ENCODE measurements at regions not wholly inside any gene's neighbourhood (a gene's known extent, or its start where the extent isn't known, plus 50 kb on each side); places are given as distances from the start of the nearest gene placed in this dataset.
"Not testable (repeated sequence)": the region's sequence is repeated elsewhere in the genome, so short reads cannot be mapped to it uniquely, and the experiment has no call there.

DNA sequence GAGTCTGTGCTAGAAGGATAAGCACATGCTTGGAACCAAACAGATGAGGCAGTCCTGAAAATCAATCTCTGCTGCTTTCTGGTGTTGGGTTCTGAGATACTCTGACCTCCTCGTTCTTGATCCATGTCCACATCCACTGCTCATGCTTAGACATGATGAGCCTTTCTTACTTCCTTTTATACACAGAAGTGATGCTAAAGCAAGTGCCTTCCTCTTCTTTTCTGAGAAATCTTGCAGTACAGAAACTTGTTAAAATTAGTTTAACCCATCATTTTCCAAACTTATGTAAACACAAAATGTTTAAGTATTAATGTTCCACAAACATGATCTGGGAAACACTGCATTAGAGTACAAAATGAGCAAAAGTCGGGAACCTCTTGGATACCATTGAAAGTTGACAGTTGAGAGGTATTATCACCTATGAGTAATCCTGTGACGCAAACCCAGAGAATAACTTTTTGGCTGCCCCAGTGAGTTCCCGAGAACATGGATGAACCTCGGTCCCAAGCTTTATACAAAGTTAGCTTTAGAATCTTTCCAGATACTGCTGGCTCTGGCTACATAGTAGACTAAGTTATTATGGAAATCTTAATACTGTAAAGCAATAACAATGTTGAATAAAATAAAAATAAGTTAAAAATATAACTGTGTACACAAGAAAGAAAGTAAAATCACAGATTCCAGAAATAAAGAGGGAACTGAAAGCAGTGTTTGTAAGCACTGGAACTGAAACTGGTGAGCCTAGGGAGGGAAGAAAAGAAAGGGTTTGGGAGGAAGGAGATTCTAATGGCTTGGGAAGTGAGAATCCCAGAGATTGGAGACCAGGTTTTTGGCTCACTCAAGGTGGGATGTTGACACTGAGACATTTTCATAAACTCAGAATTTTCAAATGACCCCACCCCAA, 429.3 kb upstream of the RUNX1 start:
- DNase-seq (ENCODE audit: low read depth, low spot score): no peak
- no peak overlapping the region for H3K4me3 ChIP-seq (ENCODE audit: low read length)

DNA sequence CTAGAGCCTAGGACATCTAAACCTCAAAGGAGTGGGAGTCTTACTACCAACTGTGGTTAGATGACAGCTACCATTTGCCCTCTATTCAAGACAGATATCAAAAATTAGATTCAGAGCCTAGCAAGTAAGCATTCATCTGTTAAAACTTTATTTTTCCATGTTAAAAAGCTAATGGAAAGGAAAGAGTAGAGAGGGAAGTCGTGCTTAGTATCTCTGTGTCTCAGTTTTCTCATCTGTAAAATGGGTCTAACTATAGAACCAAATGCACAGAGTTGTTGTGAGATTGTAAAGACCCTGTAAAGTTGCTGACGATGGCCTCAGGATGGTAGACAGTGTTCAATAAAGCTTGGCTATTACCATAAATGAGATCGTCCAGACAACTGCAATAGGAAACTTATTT, 428.5 kb upstream of the RUNX1 start:
- H3K4me3 ChIP-seq (ENCODE audit: low read length): no peak overlapping the region
- no peak for DNase-seq (ENCODE audit: low read depth, low spot score)

DNA sequence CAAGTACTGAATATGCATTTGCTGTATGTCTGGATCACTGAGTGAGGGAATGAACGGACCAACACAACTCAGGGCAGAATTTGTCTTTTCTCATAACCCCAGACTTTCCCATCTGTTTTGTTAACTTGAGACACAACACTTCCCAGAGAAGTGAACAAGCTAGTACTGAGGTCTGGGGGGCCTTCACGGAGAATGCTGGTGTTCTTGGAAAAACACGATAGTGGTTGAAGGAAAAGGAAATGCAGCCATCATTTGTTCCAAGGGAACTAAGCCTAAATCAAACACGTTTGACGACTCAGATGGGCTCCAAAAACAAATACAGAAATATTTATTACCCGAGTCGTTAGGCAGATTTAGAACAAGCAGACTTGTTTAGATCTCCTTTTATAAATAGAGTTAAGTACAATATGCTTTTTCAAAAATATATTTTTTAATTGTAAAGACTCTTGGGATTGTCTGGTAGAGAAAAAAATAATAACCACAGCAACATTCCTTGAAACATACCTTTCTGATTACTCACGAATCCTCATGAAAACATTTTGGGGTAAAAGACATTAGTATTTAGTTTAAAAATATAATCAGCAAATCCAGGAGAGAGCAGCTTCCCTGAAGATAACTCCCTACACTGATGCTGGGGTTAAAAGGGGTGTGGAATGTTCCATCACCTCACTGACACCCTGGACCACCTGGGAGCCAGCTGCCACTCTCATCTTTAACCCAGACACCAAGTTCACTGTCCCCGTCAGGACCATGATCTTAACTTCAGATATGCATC, 427.7 kb upstream of the RUNX1 start:
- no peak for DNase-seq (ENCODE audit: low read depth, low spot score)
- H3K4me3 ChIP-seq (ENCODE audit: low read length): no peak overlapping the region

DNA sequence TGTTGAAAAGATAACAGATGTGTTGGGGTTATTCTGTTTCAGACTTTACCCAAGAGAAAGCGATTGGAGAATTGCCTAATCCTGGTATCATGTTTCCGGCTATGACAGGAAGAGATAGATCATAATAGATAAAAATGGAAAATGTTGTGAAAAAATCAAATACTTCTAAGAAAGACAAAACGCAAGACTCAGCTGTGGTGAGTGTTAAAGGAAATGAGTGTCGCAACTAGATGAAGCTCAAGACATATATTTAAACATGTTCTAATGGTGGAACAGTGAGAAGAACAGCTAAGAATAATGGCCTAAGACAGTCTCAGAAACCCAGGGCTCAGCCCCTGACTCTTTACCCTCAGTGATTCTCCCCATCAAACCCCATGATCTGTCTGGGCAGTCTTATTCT, 426.7 kb upstream of the RUNX1 start:
- no peak overlapping the region for H3K4me3 ChIP-seq (ENCODE audit: low read length)
- DNase-seq (ENCODE audit: low read depth, low spot score): peak; percentile 43

DNA sequence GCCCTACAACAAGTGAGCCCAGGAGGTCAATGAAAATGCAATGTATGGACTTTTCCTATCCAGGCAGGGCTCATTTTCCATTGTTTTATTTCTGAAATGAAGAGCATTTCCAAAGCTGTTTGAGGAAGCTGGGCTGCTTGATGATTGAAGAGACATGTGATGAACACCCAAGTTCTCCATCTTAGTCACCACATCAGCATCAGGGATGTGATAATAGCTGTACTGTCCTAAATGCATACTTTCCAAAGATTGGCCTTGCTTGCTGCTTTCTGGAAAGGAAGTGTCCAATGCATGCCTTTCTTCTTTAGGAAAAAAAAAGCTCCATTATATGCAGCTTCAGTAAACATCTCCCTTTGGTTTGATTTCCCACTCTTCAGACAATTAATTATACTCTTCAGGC, 425.9 kb upstream of the RUNX1 start:
- H3K4me3 ChIP-seq (ENCODE audit: low read length): no peak overlapping the region
- no peak for DNase-seq (ENCODE audit: low read depth, low spot score)

DNA sequence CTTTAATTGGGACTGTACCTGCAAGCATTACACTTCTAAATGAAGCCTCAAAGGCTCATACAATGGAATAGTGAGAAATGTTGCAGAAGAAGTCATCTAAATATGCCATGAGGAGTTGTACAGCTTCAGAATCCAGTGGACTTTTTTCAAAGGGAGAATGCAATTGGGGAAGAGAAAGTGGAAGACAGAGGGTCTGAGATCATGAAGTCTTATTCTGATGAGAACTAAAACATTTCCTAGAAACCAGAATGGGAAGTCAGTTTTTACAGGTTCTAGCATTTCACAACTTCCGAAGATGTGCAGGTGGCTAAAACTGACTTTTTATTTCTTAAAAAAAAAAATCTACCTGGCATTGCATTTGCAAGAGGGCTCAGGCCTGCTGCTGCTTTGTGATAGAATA, 424.4 kb upstream of the RUNX1 start:
- no peak overlapping the region for H3K4me3 ChIP-seq (ENCODE audit: low read length)
- DNase-seq (ENCODE audit: low read depth, low spot score): no peak

DNA sequence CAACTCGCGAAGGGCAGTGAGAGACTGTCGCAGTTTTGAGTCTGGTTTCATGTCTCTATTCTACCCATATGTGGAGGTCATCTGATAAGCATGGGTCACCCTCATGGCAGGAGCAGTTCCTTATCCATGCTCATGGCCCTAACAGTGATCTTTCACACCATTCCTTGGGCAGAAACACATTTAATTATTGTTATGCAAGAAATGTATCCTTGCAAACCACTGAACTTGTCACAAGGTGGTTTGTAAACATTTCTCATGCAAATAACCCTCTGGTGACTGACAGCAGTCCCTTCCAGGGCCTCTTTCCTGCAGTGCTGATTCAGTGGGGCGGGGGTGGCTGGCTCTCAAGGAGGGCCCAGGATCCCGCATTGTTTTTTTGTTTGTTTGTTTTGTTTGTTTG, 421.4 kb upstream of the RUNX1 start:
- no peak overlapping the region for H3K4me3 ChIP-seq (ENCODE audit: low read length)
- DNase-seq (ENCODE audit: low read depth, low spot score): no peak

DNA sequence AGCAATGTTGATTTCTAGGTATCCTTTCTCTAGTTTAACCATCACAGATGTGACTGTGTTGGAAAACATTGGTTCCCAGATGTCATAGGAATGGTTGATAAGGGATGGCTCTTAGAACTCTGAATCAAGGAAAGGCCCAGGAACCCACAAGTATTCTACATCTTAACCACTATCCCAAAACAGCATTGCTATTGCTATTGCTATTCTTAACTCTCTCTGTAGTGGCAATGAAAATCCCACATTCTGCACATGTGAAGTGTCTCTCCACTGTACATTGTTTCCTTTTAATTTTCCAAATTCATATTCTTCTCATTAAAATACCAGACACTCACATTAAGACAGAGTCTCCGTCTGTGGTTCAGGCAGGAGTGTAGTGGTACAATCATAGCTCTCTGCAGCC, 420.4 kb upstream of the RUNX1 start:
- H3K4me3 ChIP-seq (ENCODE audit: low read length): no peak overlapping the region
- DNase-seq (ENCODE audit: low read depth, low spot score): no peak

DNA sequence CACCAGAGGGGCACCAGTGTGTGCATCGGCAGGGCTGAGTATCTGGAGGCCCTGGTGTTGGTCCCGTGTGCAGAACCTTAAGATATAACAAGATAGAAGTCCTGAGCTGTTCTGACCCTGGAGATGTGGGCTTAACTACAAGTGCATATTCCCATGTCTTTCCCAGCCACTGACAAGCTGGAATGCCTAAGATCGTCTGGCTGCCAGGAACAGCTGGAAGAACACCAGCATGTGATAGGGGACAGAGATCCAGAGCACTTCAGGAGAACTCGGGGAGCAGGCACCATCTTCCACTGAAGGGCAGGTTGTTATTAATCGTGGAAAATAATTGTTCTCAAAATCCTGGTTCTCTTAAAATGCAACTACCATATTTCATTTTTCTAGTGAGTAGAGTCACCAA, 419.9 kb upstream of the RUNX1 start:
- no peak overlapping the region for H3K4me3 ChIP-seq (ENCODE audit: low read length)
- DNase-seq (ENCODE audit: low read depth, low spot score): no peak

DNA sequence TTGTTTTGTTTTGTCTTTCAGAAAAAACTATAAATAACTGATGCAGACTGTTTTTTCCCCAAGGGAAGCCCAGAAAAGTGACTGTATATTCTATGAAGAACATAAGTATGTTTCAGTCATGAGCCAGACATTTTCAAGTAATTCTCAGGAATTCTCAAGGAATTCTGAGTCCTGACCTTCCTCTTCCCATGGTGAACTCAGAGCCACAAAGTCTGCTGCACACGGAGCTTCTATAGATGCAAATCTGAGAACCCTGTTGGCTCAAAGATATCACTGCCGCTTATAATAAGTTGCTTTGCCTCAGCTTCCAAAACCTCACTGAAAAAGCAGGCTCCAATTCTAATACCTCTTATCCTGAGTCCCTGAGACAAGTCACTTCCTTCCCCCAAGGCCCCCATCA, 418.5 kb upstream of the RUNX1 start:
- DNase-seq (ENCODE audit: low read depth, low spot score): no peak
- H3K4me3 ChIP-seq (ENCODE audit: low read length): no peak overlapping the region

DNA sequence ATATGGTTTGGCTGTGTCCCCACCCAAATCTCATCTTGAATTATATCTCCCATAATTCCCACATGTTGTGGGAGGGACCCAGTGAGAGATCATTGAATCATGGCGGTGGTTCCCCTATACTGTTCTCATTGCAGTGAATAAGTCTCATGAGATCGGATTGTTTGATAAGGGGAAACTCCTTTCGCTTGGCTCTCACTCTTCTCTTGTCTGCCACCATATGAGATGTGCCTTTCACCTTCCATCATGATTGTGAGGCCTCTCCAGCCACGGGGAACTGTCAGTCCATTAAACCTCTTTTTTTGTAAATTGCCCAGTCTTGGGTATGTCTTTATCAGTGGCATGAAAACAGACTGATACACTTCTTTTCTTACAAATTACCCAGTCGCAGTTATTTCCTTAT, 417.6 kb upstream of the RUNX1 start:
- DNase-seq (ENCODE audit: low read depth, low spot score); H3K4me3 ChIP-seq (ENCODE audit: low read length): not testable (repeated sequence)

DNA sequence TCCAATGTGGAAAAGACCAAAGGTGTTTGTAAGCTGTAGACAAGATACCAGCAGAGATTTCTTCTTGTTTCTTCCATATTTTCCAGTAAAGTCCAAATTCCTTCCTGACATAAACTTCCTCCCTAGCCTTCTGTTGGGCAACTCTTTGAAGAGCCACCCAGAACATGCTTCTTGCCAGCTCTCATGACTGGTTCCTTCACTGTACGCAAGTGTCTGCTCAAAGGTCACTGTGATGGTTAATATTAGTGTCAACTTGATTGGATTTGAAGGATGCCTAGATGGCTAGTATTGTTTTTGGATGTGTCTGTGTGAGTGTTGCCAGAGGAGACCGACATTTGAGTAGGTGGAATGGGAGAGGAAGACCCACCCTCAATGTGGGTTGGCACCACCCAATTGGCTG, 416.6 kb upstream of the RUNX1 start:
- DNase-seq (ENCODE audit: low read depth, low spot score): no peak

DNA sequence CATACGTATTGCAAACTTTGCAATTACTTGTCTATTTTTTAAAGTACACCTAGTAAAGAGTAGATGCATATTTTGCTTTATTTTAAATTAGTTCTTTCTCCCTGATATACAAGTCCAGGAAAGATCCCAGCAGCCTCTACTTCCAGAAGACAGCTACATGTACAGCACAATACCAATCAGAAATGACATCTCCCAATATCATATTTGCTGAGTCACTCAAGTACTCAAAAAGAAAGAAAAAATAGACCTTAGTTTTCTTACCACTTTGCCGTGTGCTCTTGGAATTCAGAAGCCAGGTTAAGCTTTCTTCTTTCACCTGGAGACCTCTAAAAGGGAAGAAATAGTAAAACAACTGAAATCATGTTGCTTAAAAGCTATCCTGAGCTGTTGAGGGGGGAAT, 412.6 kb upstream of the RUNX1 start:
- no peak for DNase-seq (ENCODE audit: low read depth, low spot score)
- H3K4me3 ChIP-seq (ENCODE audit: low read length): no peak overlapping the region

More for the DNA sequence above, 416.6 kb upstream of the RUNX1 start:
- H3K4me3 ChIP-seq (ENCODE audit: low read length): no peak overlapping the region

DNA sequence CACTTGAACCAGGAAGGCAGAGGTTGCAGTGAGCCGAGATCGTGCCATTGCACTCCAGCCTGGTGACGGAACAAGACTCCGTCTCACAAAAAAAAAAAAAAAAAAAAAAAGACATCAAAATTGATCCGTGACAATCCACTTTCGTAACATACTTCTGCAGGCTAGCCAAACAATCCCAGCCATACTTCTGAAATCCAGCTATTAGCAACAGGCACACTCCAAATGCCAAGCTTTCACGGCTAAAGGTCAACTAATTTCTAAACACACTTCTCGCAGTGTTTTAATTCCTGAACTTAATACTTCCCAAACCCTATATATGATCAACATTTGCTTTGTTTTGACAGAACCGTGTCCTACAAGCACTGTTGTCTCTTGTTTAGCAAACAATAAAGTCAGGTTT, 411.3 kb upstream of the RUNX1 start:
- no peak overlapping the region for H3K4me3 ChIP-seq (ENCODE audit: low read length)
- DNase-seq (ENCODE audit: low read depth, low spot score): no peak

DNA sequence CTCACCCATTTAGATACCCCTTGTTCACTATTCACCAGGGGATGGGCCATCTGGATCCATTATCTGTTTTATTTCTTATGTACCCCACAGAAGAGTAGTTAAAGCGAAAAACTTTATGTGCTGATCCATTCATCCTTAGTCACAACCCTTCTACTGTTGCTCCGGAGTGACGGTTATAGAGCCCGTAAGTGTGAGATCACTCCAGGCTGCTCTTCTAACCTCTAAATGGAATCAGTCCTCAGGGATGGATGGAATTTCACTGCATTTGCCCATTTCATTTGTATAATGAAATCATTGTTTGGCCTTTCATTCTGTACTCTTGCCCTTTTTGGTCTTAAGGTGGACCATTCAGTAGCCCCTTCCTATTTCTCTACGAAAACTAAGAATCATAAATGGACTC, 409.3 kb upstream of the RUNX1 start:
- no peak for DNase-seq (ENCODE audit: low read depth, low spot score)
- H3K4me3 ChIP-seq (ENCODE audit: low read length): no peak overlapping the region

DNA sequence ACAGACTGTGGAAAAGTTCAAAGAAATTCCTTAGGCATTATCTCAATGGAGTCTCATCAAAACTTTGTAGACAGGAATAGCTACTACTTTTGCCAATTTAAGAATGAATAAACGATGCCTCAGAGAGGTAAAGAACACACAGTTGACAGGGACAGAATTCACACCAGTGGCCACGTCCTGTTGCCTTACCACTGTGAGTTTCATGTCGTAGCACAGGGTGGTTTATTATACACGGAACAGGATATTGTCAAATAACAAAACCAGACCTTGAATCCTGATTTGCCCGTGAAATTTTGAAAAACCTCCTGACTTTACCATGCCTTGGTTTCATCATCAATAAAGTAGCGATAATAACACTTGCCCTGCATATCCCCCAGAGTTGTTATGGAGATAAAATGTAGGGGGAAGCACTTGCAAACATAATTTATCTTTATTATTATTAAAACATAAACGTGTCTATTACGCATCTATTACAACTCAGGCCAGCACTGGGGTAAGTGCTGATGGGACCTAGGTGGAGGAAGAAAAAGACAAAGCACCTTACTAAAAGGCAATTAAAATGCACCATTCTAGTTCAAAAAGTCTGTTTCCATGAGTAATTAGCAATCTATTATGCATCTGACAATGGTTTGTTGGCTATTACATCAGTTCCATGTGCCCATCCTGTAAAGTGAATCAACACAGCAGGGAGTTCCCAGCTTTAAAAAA, 408.1 kb upstream of the RUNX1 start:
- H3K4me3 ChIP-seq (ENCODE audit: low read length): no peak overlapping the region
- DNase-seq (ENCODE audit: low read depth, low spot score): no peak

DNA sequence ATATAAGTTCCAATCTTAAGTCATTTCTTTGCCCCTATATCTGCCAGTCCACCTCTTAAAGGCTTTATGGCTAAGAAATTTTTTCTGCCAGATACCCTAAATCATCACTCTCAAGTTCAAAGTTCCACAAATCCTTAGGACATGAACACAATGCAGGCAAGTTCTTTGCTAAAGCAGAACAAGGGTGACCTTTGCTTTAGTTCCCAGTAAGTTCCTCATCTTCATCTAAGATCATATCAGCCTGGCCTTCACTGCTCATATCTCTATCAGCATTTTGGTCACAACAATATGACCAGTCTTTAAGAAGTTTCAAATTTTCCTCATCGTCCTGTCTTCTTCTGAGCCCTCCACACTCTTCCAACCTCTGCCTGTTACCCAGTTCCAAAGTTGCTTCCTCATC, 402.2 kb upstream of the RUNX1 start:
- no peak overlapping the region for H3K4me3 ChIP-seq (ENCODE audit: low read length)
- no peak for DNase-seq (ENCODE audit: low read depth, low spot score)

DNA sequence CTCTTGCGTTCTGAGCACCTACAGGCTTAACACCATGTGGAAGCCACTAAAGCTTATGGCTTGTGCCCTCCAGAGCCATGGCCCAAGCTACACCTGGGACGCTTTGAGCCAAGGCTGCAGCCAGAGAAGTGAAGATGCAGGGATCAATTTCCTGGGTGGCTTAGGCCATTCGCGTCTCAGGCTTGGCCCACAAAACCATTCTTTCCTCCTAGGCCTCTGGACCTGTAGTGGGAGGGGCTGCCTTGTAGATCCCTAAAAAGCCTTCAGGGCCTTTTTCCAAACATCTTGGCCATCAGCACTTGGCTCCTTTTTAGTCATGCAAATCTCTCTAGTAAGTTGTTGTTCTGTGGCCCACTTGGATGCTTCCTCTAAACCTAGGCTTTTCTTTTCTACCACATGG, 401.7 kb upstream of the RUNX1 start:
- no peak overlapping the region for H3K4me3 ChIP-seq (ENCODE audit: low read length)
- DNase-seq (ENCODE audit: low read depth, low spot score): no peak

DNA sequence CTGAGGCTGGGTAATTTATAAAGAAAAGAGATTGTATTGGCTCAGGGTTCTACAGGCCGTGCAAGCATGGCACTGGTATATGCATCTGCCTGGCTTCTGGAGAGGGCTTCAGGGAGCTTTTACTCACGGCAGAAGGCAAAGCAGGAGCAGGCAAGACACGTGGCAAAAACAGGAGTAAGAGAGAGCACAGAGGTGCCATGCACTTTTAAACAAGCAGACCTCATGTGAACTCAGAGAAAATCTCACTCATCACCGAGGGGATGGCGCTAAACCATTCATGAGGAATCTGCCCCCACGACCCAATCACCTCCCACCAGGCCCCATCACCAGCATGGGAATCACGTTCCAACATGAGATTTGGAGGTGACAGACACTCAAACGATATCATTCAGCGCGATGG, 400.7 kb upstream of the RUNX1 start:
- no peak for DNase-seq (ENCODE audit: low read depth, low spot score)
- H3K4me3 ChIP-seq (ENCODE audit: low read length): no peak overlapping the region
